ENCODE measurements at regions not wholly inside any gene's neighbourhood (a gene's known extent, or its start where the extent isn't known, plus 50 kb on each side); places are given as distances from the start of the nearest gene placed in this dataset.

DNA sequence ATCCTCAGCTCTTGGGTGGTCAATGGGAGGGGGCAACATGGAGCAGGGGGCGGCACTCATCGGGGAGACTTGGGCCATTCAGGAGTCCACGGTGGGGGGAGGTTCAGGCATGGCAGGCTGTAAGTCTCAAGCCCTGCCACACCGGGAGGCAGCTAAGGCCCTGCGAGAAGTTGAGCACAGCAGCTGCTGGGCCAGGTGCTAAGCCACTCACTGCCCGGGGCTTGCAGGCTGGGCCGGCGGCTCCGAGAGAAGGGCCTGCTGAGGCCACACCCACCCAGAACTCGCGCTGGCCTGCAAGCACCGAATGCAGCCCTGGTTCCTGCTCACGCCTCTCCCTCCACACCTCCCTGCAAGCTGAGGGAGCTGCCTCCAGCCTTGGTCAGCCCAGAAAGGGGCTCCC lies 131.4 kb downstream of the OR4C45 start:
- TF ChIP-seq, protein P1, sequence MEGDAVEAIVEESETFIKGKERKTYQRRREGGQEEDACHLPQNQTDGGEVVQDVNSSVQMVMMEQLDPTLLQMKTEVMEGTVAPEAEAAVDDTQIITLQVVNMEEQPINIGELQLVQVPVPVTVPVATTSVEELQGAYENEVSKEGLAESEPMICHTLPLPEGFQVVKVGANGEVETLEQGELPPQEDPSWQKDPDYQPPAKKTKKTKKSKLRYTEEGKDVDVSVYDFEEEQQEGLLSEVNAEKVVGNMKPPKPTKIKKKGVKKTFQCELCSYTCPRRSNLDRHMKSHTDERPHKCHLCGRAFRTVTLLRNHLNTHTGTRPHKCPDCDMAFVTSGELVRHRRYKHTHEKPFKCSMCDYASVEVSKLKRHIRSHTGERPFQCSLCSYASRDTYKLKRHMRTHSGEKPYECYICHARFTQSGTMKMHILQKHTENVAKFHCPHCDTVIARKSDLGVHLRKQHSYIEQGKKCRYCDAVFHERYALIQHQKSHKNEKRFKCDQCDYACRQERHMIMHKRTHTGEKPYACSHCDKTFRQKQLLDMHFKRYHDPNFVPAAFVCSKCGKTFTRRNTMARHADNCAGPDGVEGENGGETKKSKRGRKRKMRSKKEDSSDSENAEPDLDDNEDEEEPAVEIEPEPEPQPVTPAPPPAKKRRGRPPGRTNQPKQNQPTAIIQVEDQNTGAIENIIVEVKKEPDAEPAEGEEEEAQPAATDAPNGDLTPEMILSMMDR (IDR thresholded peaks at IDR 0.05; ENCODE audit: low read depth, low read length, poor library complexity, severe bottlenecking) = no peak
- TF ChIP-seq EZH2phosphoT487 (IDR thresholded peaks at IDR 0.05; ENCODE audit: borderline replicate concordance, low read length) = no peak
